Neutrophil (primary cell): ENCODE measurements at regions not wholly inside any gene's neighbourhood (a gene's known extent, or its start where the extent isn't known, plus 50 kb on each side); places are given as distances from the start of the nearest gene placed in this dataset.

Experiments
- H3K27ac ChIP-seq: fragments of 200-600 bp; sonication (generic); 2 replicates; pipeline ENCODE4 v1.5.1; 2016; ENCODE audit warnings: mild to moderate bottlenecking, moderate library complexity
- H3K27me3 ChIP-seq: fragments of 200-600 bp; sonication (generic); 2 replicates; pipeline ENCODE4 v1.6.0; 2016; ENCODE audit warnings: mild to moderate bottlenecking
- H3K36me3 ChIP-seq: fragments of 200-600 bp; sonication (generic); 2 replicates; pipeline ENCODE4 v1.5.1; 2017
- H3K4me1 ChIP-seq, 2 experiments: fragments of 200-600 bp in 1 of 2; sonication (generic) in 1 of 2; 1 replicate in 1 of 2; 2 replicates in 1 of 2; pipeline versions ENCODE4 v1.5.1 to v1.6.1; 2013 to 2016; ENCODE audit warnings: low read depth in 1 of 2, low read length in 1 of 2, mild to moderate bottlenecking in 1 of 2, moderate library complexity in 1 of 2; ENCODE audit not compliant: control insufficient read depth in 1 of 2, insufficient read depth in 1 of 2
- H3K4me3 ChIP-seq, 2 experiments: fragments of 200-600 bp in 1 of 2; sonication (generic) in 1 of 2; 1 replicate in 1 of 2; 2 replicates in 1 of 2; pipeline ENCODE4 v1.5.1; 2013 to 2016; ENCODE audit warnings: low read depth in 1 of 2, low read length in 1 of 2, mild to moderate bottlenecking in 1 of 2, moderate library complexity in 1 of 2
- H3K9me3 ChIP-seq: fragments of 200-600 bp; sonication (generic); 2 replicates; pipeline ENCODE4 v1.5.1; 2016
- CTCF ChIP-seq: fragments of 200-600 bp; sonication (generic); IDR thresholded peaks from 2 replicates; pipeline ENCODE4 v1.5.1; 2016; ENCODE audit warnings: antibody characterized with exemption

GRCh38 chr5:166032601-166033000, 2258.8 kb upstream of the WWC1 start:
- Histone ChIP-seq H3K27ac (no peak overlapping the region), H3K4me3 (no peak overlapping the region), H3K27me3 (no peaks in the 10 kb centered on the region), H3K4me1 (no peaks in the 10 kb centered on the region), H3K9me3 (no peaks in the 10 kb centered on the region), H3K36me3 (no peaks in the 10 kb centered on the region)
- TF ChIP-seq CTCF: no peak

- no peaks in the 10 kb centered on the region for H3K27me3 ChIP-seq
- H3K4me1 ChIP-seq: no peaks in the 10 kb centered on the region
- TF ChIP-seq CTCF: no peak
- no peaks in the 10 kb centered on the region for H3K9me3 ChIP-seq
- H3K4me3 ChIP-seq: no peak overlapping the region
- H3K36me3 ChIP-seq: no peaks in the 10 kb centered on the region
- H3K27ac ChIP-seq: no peak overlapping the region
Observed at GRCh38 chr5:166045961-166046360, 2245.5 kb upstream of the WWC1 start.

- TF ChIP-seq CTCF: no peak
- no peak overlapping the region for H3K27ac ChIP-seq
Observed at GRCh38 chr5:166046956-166047355, 2244.5 kb upstream of the WWC1 start.

GRCh38 chr5:166050531-166050930, 2240.9 kb upstream of the WWC1 start:
- no peak for TF ChIP-seq CTCF
- H3K4me1 ChIP-seq: no peaks in the 10 kb centered on the region

More at GRCh38 chr5:166046956-166047355, 2244.5 kb upstream of the WWC1 start:
- Histone ChIP-seq H3K9me3 (no peaks in the 10 kb centered on the region), H3K4me3 (no peak overlapping the region), H3K4me1 (no peaks in the 10 kb centered on the region), H3K36me3 (no peaks in the 10 kb centered on the region), H3K27me3 (no peaks in the 10 kb centered on the region)

GRCh38 chr5:166058660-166059059, 2232.8 kb upstream of the WWC1 start:
- H3K4me1 ChIP-seq: no peaks in the 10 kb centered on the region
- no peak overlapping the region for H3K27ac ChIP-seq
- H3K9me3 ChIP-seq: no peaks in the 10 kb centered on the region
- H3K4me3 ChIP-seq: no peak overlapping the region
- no peak for TF ChIP-seq CTCF
- H3K36me3 ChIP-seq: no peaks in the 10 kb centered on the region
- H3K27me3 ChIP-seq: no peaks in the 10 kb centered on the region

More at GRCh38 chr5:166050531-166050930, 2240.9 kb upstream of the WWC1 start:
- Histone ChIP-seq H3K4me3 (no peak overlapping the region), H3K9me3 (no peaks in the 10 kb centered on the region), H3K27ac (no peak overlapping the region), H3K27me3 (no peaks in the 10 kb centered on the region), H3K36me3 (no peaks in the 10 kb centered on the region)

- no peaks in the 10 kb centered on the region for H3K9me3 ChIP-seq
- no peak overlapping the region for H3K27ac ChIP-seq
- no peak overlapping the region for H3K4me3 ChIP-seq
- H3K36me3 ChIP-seq: no peaks in the 10 kb centered on the region
- H3K4me1 ChIP-seq: no peaks in the 10 kb centered on the region
- no peaks in the 10 kb centered on the region for H3K27me3 ChIP-seq
- no peak for TF ChIP-seq CTCF
Observed at GRCh38 chr5:166062094-166062493, 2229.4 kb upstream of the WWC1 start.
